H9 (cell line): ENCODE measurements at regions not wholly inside any gene's neighbourhood (a gene's known extent, or its start where the extent isn't known, plus 50 kb on each side); places are given as distances from the start of the nearest gene placed in this dataset.

ENCODE experiments used
- DNase-seq: peaks from one replicate; pipeline ENCODE4 v3.0.0-alpha.2; 2017
- H2AFZ ChIP-seq: one replicate; pipeline ENCODE4 v1.6.1; 2013; ENCODE audit warnings: mild to moderate bottlenecking, low read length, control low read depth, moderate library complexity
- H2AK5ac ChIP-seq: 2 replicates; pipeline ENCODE4 v1.6.1; 2013; ENCODE audit warnings: low read length, control low read depth, mixed read lengths; ENCODE audit not compliant: insufficient read length
- H2BK120ac ChIP-seq: one replicate; pipeline ENCODE4 v1.6.1; 2013; ENCODE audit warnings: low read depth, mild to moderate bottlenecking, low read length, control low read depth, inconsistent platforms; ENCODE audit not compliant: poor library complexity, severe bottlenecking
- H2BK12ac ChIP-seq: 2 replicates; pipeline ENCODE4 v1.6.1; 2013; ENCODE audit warnings: low read length, control low read depth, mixed read lengths, low read depth; ENCODE audit not compliant: insufficient read length
- H2BK15ac ChIP-seq: 2 replicates; pipeline ENCODE4 v1.6.1; 2013; ENCODE audit warnings: low read depth, low read length, control low read depth
- H2BK20ac ChIP-seq: one replicate; pipeline ENCODE4 v1.6.1; 2013; ENCODE audit warnings: low read depth, mild to moderate bottlenecking, low read length, control low read depth, inconsistent platforms; ENCODE audit not compliant: poor library complexity, severe bottlenecking
- H2BK5ac ChIP-seq: 2 replicates; pipeline ENCODE4 v1.6.1; 2013; ENCODE audit warnings: low read length, control low read depth, mixed read lengths; ENCODE audit not compliant: insufficient read length
- H3K14ac ChIP-seq: 2 replicates; pipeline ENCODE4 v1.6.1; 2013; ENCODE audit warnings: low read length, control low read depth; ENCODE audit not compliant: insufficient read depth
- H3K18ac ChIP-seq: 2 replicates; pipeline ENCODE4 v1.6.1; 2013; ENCODE audit warnings: low read depth, mild to moderate bottlenecking, mixed read lengths, low read length, control low read depth; ENCODE audit not compliant: insufficient read length
- H3K23ac ChIP-seq: 2 replicates; pipeline ENCODE4 v1.6.1; 2013; ENCODE audit warnings: low read length, control low read depth, mixed read lengths, low read depth; ENCODE audit not compliant: insufficient read length
- H3K23me2 ChIP-seq: 2 replicates; pipeline ENCODE4 v1.6.1; 2013; ENCODE audit warnings: low read depth, mild to moderate bottlenecking, mixed read lengths, low read length, control low read depth; ENCODE audit not compliant: insufficient read length, poor library complexity, severe bottlenecking
- H3K27ac ChIP-seq: 2 replicates; pipeline ENCODE4 v1.5.1; 2013; ENCODE audit warnings: low read length, control low read depth, mixed read lengths, low read depth; ENCODE audit not compliant: insufficient read length
- H3K27me3 ChIP-seq: 2 replicates; pipeline ENCODE4 v1.6.1; 2013; ENCODE audit warnings: low read length, control low read depth, inconsistent platforms; ENCODE audit not compliant: insufficient read depth
- H3K4ac ChIP-seq: 2 replicates; pipeline ENCODE4 v1.6.1; 2013; ENCODE audit warnings: low read depth, mild to moderate bottlenecking, control low read depth, inconsistent platforms, low read length, moderate library complexity
- H3K4me1 ChIP-seq: 2 replicates; pipeline ENCODE4 v1.6.1; 2013; ENCODE audit warnings: low read length, control low read depth, inconsistent platforms; ENCODE audit not compliant: insufficient read depth
- H3K4me2 ChIP-seq: 2 replicates; pipeline ENCODE4 v1.6.1; 2013; ENCODE audit warnings: low read length, control low read depth, mixed read lengths; ENCODE audit not compliant: insufficient read length, insufficient read depth
- H3K56ac ChIP-seq: 2 replicates; pipeline ENCODE4 v1.6.1; 2013; ENCODE audit warnings: low read depth, mild to moderate bottlenecking, mixed read lengths, low read length, control low read depth; ENCODE audit not compliant: insufficient read length
- H3K79me1 ChIP-seq: 2 replicates; pipeline ENCODE4 v1.6.1; 2013; ENCODE audit warnings: low read depth, mild to moderate bottlenecking, moderate library complexity, low read length, control low read depth, inconsistent platforms; ENCODE audit not compliant: insufficient read depth, poor library complexity, severe bottlenecking
- H3K79me2 ChIP-seq: 2 replicates; pipeline ENCODE4 v1.6.1; 2013; ENCODE audit warnings: low read length, control low read depth, inconsistent platforms; ENCODE audit not compliant: insufficient read depth
- H3K9ac ChIP-seq: 2 replicates; pipeline ENCODE4 v1.6.1; 2013; ENCODE audit warnings: low read length, control low read depth, mixed read lengths; ENCODE audit not compliant: insufficient read length; ENCODE audit errors: extremely low read depth
- H3K9me3 ChIP-seq: one replicate; pipeline ENCODE4 v1.6.1; 2013; ENCODE audit warnings: low read depth, low read length, inconsistent platforms; ENCODE audit not compliant: control insufficient read depth
- H3T11ph ChIP-seq: one replicate; pipeline ENCODE4 v1.6.1; 2013; ENCODE audit warnings: mild to moderate bottlenecking, low read length, control low read depth, inconsistent platforms
- H4K20me1 ChIP-seq: one replicate; pipeline ENCODE4 v1.6.1; 2013; ENCODE audit not compliant: control insufficient read depth, insufficient read length, insufficient read depth
- H4K5ac ChIP-seq: 2 replicates; pipeline ENCODE4 v1.6.1; 2013; ENCODE audit warnings: low read depth, mild to moderate bottlenecking, mixed read lengths, low read length, control low read depth; ENCODE audit not compliant: insufficient read length
- H4K8ac ChIP-seq: replicated peaks from 2 replicates; pipeline ENCODE4 v1.6.1; 2013; ENCODE audit warnings: low read length, control low read depth, mixed read lengths, low read depth; ENCODE audit not compliant: insufficient read length
- H4K91ac ChIP-seq: 2 replicates; pipeline ENCODE4 v1.6.1; 2013; ENCODE audit warnings: low read depth, mild to moderate bottlenecking, moderate library complexity, mixed read lengths, low read length, control low read depth; ENCODE audit not compliant: insufficient read length
- H3K27ac Mint-ChIP-seq, 3 experiments: 2 replicates in 2 of 3; 3 replicates in 1 of 3; pipeline ENCODE4 v1.8.0; 2020 to 2021; ENCODE audit warnings: mixed read lengths in 3 of 3, mild to moderate bottlenecking in 1 of 3, moderate library complexity in 1 of 3
- H3K27me3 Mint-ChIP-seq: 2 replicates; pipeline ENCODE4 v1.8.0; 2021; ENCODE audit warnings: low read depth, mild to moderate bottlenecking, moderate library complexity, mixed read lengths
- H3K36me3 Mint-ChIP-seq, 3 experiments: 2 replicates in 2 of 3; 3 replicates in 1 of 3; pipeline ENCODE4 v1.8.0; 2020 to 2021; ENCODE audit warnings: low read depth in 3 of 3, mixed read lengths in 3 of 3; ENCODE audit not compliant: insufficient read depth in 1 of 3
- H3K4me1 Mint-ChIP-seq, 2 experiments: 2 replicates each; pipeline ENCODE4 v1.8.0; 2020; ENCODE audit warnings: mixed read lengths in 2 of 2
- H3K4me3 Mint-ChIP-seq, 2 experiments: 2 replicates in 1 of 2; 3 replicates in 1 of 2; pipeline ENCODE4 v1.8.0; 2020 to 2021; ENCODE audit warnings: mild to moderate bottlenecking in 2 of 2, mixed read lengths in 2 of 2, moderate library complexity in 1 of 2
- H3K9me3 Mint-ChIP-seq, 2 experiments: 2 replicates in 1 of 2; 3 replicates in 1 of 2; pipeline ENCODE4 v1.8.0; 2020; ENCODE audit warnings: mild to moderate bottlenecking in 2 of 2, mixed read lengths in 2 of 2, moderate library complexity in 1 of 2
- WGBS: extraction: QIAGEN DNeasy Blood & Tissue Kit; methylation state at CpG from one replicate; pipeline ENCODE4 v1.1.7; 2013; ENCODE audit warnings: missing lambda C conversion rate, low lambda C conversion rate, mixed read lengths; ENCODE audit not compliant: insufficient read length; ENCODE audit errors: extremely low coverage; 5-methylcytosine and 5-hydroxymethylcytosine counted together
- TF ChIP-seq, protein P1 (sequence below): fragments of 200-600 bp; sonication (generic); conservative IDR thresholded peaks from 3 replicates; pipeline ENCODE4 v1.8.0; 2021; ENCODE audit warnings: antibody characterized with exemption, mild to moderate bottlenecking

DNA sequence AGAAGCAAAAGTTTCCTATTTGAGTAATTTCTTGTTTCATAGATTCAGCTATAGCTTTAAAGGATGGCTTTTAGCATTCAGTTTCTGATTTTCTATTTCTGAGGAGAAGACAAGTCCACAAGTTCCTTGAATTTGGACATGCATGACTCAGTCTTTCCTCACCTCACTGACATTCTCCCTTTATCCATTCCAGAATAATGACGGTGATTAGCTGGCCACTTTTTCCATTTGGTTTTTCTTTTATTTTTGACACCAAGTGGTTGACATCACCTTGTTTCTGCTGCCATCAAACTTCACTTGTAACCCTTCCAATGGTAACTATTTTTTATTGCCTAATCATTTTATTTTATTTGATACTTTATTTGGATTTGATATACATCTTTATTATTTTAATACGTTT lies 404.4 kb upstream of the KCNMB2 start:
- Mint-ChIP-seq H3K36me3 (peaks cover 0 to 13% (median 10%) of the 10 kb centered on the region in 3 experiments; a peak in 6 of 7 replicates), H3K9me3 (peaks cover 8% of the 10 kb centered on the region in 2 experiments), H3K4me3 (no peak overlapping the region), H3K27ac (no peak overlapping the region), H3K27me3 (no peaks in the 10 kb centered on the region), H3K4me1 (no peaks in the 10 kb centered on the region)
- DNase-seq = no peak
- no CpG with 5 or more reads among the region's 2 CpGs for WGBS
- no peak overlapping the region for H2BK120ac ChIP-seq
- no peak overlapping the region for H4K5ac ChIP-seq
- no peak overlapping the region for H3K4me2 ChIP-seq
- no peak overlapping the region for H2BK5ac ChIP-seq
- H3K18ac ChIP-seq = no peak overlapping the region
- H2BK12ac ChIP-seq = no peak overlapping the region
- no peaks in the 10 kb centered on the region for H3K79me2 ChIP-seq
- no peaks in the 10 kb centered on the region for H3K79me1 ChIP-seq
- no peak overlapping the region for H3K9ac ChIP-seq
- H2BK20ac ChIP-seq = no peak overlapping the region
- no peak overlapping the region for H2AK5ac ChIP-seq
- H4K91ac ChIP-seq = no peak overlapping the region
- H3K4ac ChIP-seq = no peak overlapping the region
- H4K20me1 ChIP-seq = no peaks in the 10 kb centered on the region
- H3K4me1 ChIP-seq = no peaks in the 10 kb centered on the region
- H3K14ac ChIP-seq = no peak overlapping the region
- no peak overlapping the region for H2AFZ ChIP-seq
- H2BK15ac ChIP-seq = no peak overlapping the region
- H3K9me3 ChIP-seq = peaks cover 7% of the 10 kb centered on the region
- H3K27me3 ChIP-seq = no peaks in the 10 kb centered on the region
- TF ChIP-seq, protein P1, sequence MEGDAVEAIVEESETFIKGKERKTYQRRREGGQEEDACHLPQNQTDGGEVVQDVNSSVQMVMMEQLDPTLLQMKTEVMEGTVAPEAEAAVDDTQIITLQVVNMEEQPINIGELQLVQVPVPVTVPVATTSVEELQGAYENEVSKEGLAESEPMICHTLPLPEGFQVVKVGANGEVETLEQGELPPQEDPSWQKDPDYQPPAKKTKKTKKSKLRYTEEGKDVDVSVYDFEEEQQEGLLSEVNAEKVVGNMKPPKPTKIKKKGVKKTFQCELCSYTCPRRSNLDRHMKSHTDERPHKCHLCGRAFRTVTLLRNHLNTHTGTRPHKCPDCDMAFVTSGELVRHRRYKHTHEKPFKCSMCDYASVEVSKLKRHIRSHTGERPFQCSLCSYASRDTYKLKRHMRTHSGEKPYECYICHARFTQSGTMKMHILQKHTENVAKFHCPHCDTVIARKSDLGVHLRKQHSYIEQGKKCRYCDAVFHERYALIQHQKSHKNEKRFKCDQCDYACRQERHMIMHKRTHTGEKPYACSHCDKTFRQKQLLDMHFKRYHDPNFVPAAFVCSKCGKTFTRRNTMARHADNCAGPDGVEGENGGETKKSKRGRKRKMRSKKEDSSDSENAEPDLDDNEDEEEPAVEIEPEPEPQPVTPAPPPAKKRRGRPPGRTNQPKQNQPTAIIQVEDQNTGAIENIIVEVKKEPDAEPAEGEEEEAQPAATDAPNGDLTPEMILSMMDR = no peak
- H3T11ph ChIP-seq = no peak overlapping the region
- H3K27ac ChIP-seq = no peak overlapping the region
- H3K23me2 ChIP-seq = no peaks in the 10 kb centered on the region
- H3K56ac ChIP-seq = no peak overlapping the region
- H3K23ac ChIP-seq = no peak overlapping the region
- no peak overlapping the region for H4K8ac ChIP-seq
